ENCODE measurements at regions not wholly inside any gene's neighbourhood (a gene's known extent, or its start where the extent isn't known, plus 50 kb on each side); places are given as distances from the start of the nearest gene placed in this dataset.

DNA sequence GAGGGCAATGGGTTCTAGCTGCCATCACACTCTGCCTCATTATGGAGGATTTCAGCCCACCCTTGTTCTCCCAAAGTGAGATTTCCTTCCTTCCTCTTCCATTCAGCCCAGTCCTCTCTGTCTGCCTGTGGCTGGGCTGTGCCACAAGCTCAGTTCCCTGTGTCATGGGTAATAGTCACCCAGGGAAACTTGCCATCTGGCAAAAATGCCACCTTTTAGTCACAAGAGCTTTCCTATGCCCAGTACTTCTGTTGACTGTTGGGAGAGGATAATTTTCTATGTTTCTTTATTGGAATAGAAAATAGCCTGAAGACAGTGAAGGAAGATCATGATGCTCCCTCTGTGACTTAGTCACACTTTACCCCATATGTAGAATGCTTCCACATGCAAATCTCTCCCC is 71.4 kb downstream of the TLR4 start:
- Histone ChIP-seq H3K4me3 (replicated peaks; ENCODE audit: insufficient read depth, low read length) (no peak overlapping the region), H3K27ac (replicated peaks) (no peak overlapping the region), H3K27me3 (ENCODE audit: insufficient read depth, poor library complexity, severe bottlenecking) (no peaks in the 10 kb centered on the region)
- TF ChIP-seq SPI1 (IDR thresholded peaks at IDR 0.05; ENCODE audit: borderline replicate concordance, low read depth) (no peak), GABPA (IDR thresholded peaks at IDR 0.05; ENCODE audit: low read depth) (no peak), POLR2AphosphoS5 (IDR thresholded peaks at IDR 0.05; ENCODE audit: low read depth) (no peak)
- TF ChIP-seq, protein P1, sequence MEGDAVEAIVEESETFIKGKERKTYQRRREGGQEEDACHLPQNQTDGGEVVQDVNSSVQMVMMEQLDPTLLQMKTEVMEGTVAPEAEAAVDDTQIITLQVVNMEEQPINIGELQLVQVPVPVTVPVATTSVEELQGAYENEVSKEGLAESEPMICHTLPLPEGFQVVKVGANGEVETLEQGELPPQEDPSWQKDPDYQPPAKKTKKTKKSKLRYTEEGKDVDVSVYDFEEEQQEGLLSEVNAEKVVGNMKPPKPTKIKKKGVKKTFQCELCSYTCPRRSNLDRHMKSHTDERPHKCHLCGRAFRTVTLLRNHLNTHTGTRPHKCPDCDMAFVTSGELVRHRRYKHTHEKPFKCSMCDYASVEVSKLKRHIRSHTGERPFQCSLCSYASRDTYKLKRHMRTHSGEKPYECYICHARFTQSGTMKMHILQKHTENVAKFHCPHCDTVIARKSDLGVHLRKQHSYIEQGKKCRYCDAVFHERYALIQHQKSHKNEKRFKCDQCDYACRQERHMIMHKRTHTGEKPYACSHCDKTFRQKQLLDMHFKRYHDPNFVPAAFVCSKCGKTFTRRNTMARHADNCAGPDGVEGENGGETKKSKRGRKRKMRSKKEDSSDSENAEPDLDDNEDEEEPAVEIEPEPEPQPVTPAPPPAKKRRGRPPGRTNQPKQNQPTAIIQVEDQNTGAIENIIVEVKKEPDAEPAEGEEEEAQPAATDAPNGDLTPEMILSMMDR (IDR thresholded peaks at IDR 0.05; ENCODE audit: insufficient read depth, low read length): no peak
- TF ChIP-seq, protein P2, sequence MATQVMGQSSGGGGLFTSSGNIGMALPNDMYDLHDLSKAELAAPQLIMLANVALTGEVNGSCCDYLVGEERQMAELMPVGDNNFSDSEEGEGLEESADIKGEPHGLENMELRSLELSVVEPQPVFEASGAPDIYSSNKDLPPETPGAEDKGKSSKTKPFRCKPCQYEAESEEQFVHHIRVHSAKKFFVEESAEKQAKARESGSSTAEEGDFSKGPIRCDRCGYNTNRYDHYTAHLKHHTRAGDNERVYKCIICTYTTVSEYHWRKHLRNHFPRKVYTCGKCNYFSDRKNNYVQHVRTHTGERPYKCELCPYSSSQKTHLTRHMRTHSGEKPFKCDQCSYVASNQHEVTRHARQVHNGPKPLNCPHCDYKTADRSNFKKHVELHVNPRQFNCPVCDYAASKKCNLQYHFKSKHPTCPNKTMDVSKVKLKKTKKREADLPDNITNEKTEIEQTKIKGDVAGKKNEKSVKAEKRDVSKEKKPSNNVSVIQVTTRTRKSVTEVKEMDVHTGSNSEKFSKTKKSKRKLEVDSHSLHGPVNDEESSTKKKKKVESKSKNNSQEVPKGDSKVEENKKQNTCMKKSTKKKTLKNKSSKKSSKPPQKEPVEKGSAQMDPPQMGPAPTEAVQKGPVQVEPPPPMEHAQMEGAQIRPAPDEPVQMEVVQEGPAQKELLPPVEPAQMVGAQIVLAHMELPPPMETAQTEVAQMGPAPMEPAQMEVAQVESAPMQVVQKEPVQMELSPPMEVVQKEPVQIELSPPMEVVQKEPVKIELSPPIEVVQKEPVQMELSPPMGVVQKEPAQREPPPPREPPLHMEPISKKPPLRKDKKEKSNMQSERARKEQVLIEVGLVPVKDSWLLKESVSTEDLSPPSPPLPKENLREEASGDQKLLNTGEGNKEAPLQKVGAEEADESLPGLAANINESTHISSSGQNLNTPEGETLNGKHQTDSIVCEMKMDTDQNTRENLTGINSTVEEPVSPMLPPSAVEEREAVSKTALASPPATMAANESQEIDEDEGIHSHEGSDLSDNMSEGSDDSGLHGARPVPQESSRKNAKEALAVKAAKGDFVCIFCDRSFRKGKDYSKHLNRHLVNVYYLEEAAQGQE (IDR thresholded peaks at IDR 0.05; ENCODE audit: insufficient replicate concordance, low read depth): no peak
- DNase-seq (ENCODE audit: low read depth in 1 of 2, low spot score in 1 of 2): no peak

DNA sequence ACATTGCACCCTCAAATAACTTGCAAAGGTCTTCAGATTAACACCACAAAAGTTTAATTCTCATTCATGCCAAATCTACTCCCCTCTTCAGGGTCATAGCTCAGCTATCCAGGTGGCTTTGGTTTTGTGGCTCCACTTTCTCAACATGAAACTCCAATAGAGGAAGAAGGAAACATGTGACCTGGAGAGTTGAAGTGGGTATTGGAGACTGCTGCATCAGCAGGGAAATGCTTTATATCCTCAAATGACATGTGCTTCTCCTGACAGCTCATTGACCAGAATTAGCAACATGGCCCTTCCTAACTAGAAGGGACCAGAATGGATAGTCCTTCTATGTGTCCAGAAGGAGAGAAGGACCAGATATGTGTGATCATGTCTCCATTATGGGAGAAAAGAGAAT is 73.6 kb downstream of the TLR4 start:
- DNase-seq (ENCODE audit: low read depth in 1 of 2, low spot score in 1 of 2): peak; percentile 51 to 60
- no peak overlapping the region for H3K4me3 ChIP-seq (replicated peaks; ENCODE audit: insufficient read depth, low read length)
- no peak overlapping the region for H3K27ac ChIP-seq (replicated peaks)
- H3K27me3 ChIP-seq (ENCODE audit: insufficient read depth, poor library complexity, severe bottlenecking): no peaks in the 10 kb centered on the region
- TF ChIP-seq GABPA (IDR thresholded peaks at IDR 0.05; ENCODE audit: low read depth): no peak
- TF ChIP-seq, protein P2 (IDR thresholded peaks at IDR 0.05; ENCODE audit: insufficient replicate concordance, low read depth): no peak
- peak; percentile 54; the same call in 1 of the 2 replicates for TF ChIP-seq SPI1 (IDR thresholded peaks at IDR 0.05; ENCODE audit: borderline replicate concordance, low read depth)
- TF ChIP-seq, protein P1 (IDR thresholded peaks at IDR 0.05; ENCODE audit: insufficient read depth, low read length): no peak
- TF ChIP-seq POLR2AphosphoS5 (IDR thresholded peaks at IDR 0.05; ENCODE audit: low read depth): no peak

DNA sequence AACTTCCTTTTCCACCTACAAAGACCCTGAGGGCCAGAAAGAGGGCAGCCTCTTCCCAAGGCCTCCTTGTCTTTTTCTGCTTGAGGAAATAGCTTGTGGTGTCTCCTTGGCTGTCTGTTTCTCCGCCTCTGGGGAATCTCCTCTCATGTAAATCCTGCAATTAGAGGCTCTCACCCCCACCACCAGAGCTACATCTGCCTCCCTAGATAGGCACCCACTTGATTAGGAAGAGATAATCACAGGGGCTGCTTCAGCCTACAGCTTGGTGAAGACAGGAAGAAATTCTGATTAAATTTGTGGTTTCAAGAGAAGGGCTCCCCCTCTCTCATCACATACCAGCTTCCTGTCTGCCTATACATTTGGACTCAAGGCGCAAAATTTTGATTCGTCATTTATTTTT is 75.6 kb downstream of the TLR4 start:
- Histone ChIP-seq H3K27ac (replicated peaks) (peak overlapping the region; percentile 36; the same call in 1 of the 2 replicates), H3K4me3 (replicated peaks; ENCODE audit: insufficient read depth, low read length) (no peak overlapping the region), H3K27me3 (ENCODE audit: insufficient read depth, poor library complexity, severe bottlenecking) (no peaks in the 10 kb centered on the region)
- DNase-seq (ENCODE audit: low read depth in 1 of 2, low spot score in 1 of 2): no peak
- TF ChIP-seq GABPA (IDR thresholded peaks at IDR 0.05; ENCODE audit: low read depth) (no peak), POLR2AphosphoS5 (IDR thresholded peaks at IDR 0.05; ENCODE audit: low read depth) (no peak), SPI1 (IDR thresholded peaks at IDR 0.05; ENCODE audit: borderline replicate concordance, low read depth) (no peak)
- TF ChIP-seq, protein P1 (IDR thresholded peaks at IDR 0.05; ENCODE audit: insufficient read depth, low read length): no peak
- TF ChIP-seq, protein P2 (IDR thresholded peaks at IDR 0.05; ENCODE audit: insufficient replicate concordance, low read depth): no peak

Measured in HL-60 (cell line).